ENCODE measurements at regions not wholly inside any gene's neighbourhood (a gene's known extent, or its start where the extent isn't known, plus 50 kb on each side); places are given as distances from the start of the nearest gene placed in this dataset.

DNA sequence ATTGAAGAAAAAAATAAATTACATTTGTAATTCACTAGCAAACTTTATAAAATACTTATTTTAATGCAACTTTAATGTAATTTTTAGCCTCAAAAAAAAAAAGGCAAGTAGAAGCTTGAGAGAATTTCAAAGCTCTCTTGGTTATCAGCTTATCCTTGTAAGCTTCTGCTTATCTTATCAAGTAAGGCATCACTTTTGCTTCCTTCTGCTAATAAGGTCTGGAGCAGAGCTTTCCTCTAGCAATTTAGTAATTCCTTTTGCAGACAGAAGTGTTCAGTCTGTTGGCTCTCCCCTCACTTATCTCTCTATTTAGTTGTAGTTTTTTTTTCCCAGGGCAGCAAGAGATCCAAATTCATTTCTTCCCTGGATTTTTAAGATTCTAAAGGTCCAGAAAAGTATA is 525.0 kb downstream of the ISL1 start:
- no peak for DNase-seq (ENCODE audit: low spot score)

DNA sequence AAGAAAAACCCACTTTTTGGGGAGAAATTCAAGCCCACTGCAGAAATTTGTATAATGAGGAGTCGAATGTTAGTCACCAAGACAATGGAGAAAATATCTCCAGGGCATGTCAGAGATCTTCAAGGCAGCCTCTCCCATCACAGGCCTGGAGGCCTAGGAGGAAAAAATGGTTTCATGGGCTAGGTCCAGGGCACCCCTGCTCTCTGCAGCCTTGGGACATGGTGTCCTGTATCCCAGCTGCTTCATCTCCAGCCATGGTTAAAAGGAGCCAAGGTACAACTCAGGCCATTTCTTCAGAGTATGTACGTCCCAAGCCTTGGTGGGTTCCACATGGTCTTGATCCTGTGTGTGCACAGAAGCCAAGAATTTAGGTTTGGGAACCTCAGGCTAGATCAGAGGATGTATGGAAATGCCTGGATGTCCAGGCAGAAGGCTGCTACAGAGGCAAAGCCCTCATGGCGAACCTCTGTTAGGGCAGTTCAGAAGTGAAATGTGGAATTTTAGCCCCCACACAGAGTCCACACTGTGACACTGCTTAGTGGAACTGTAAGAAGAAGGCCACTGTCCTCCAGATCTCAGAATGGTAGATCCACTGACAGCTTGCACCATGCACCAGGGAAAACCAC is 561.4 kb downstream of the ISL1 start:
- no peak for DNase-seq (ENCODE audit: low spot score)

DNA sequence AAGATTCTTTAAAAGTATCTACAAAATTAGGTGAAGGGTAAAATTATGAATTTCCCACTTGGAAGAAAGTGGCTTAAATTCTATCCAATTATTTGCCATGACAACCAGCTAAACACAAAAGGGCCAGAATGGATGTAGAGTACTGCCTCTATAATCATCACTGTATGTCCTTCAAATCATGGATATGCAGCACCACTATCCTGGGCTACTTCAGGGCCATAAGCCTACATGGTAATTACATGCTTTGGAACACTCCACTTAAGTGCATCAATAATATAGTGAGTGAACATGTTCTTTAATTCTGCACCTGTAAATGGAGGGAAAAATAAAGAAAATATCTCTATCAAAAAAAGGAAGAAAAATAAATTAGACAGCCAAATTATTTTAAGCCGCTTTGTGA is 575.2 kb downstream of the ISL1 start:
- DNase-seq (ENCODE audit: low spot score) = no peak

DNA sequence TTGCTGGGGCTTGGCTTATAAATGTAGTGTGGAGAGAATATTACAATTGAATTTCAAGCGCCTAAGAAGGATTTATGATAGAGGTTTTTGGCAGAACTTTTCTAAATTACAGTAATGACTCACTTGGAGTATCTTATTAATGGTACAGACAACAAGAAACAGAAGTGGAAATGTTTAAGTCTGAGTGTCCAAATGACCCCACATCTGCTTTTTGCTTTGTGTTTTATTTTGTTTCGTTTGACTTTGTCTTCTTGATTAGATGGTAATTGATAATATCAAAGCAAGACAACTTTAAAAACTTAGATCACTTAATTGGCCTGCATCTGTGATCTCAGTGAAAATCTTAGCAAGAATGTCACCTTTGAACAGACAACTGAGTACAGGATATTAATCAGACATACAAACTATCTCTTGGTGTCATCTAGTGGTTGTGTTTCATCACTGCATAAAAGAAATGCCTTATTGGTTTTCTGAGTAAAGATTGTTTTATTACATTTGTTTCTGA is 577.4 kb downstream of the ISL1 start:
- DNase-seq (ENCODE audit: low spot score) = no peak

DNA sequence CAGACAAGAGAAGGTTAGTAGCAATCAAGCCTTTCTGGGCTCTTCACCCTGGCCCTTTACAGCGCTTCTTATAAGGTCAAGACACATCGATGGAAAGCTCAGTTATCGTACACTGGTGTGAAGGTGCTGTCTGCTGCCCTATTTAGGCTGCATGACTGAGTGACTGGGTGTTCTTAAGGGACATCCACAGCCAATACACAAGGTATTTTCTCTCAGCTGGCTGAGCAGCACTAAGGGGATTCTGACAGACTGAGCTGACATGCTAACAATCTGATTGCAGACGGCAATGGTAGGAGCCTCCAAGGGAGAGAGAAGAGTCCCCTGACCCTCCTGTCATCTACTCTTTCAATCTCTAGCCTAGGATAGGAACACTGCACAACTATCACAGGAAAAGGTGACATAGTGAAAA is 577.9 kb downstream of the ISL1 start:
- no peak for DNase-seq (ENCODE audit: low spot score)

DNA sequence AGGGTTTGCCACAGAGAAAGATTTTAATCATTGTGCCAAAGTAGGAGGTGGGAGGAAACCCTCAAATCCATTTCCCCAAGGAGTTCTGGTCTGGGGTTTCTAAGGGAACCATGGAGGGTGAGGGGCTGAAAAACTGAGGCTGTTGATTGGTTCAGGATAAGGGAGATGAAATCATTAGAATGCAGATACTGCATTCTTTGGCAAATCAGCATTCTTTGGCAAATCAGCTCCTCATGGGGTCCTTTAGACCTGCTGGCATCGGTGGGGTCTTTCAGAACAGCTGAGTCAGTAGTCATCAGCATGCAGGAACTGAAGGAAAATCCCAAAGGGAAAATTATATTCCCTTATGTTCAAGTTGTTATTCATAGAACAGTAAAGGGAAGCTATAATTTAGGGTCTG is 585.5 kb downstream of the ISL1 start:
- no peak for DNase-seq (ENCODE audit: low spot score)

DNA sequence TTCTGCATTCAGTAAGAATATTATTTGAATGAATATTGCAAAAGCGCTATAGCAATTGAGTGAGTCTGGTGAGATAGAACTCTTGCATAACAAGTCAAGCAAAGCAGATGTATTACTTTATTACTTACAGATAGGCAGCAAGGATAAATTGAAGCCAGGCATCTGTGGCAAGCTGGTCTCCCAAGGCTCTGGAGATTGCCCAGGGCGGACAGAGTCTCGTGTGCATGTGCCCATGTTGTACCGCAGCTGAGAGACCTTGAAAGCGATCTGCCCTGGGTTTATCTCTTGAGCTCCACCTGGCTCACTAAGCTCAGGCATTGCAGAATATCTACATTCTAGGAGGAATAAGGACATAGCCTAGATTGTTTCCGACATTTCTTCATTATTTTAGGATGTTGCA is 591.6 kb downstream of the ISL1 start:
- no peak for DNase-seq (ENCODE audit: low spot score)

DNA sequence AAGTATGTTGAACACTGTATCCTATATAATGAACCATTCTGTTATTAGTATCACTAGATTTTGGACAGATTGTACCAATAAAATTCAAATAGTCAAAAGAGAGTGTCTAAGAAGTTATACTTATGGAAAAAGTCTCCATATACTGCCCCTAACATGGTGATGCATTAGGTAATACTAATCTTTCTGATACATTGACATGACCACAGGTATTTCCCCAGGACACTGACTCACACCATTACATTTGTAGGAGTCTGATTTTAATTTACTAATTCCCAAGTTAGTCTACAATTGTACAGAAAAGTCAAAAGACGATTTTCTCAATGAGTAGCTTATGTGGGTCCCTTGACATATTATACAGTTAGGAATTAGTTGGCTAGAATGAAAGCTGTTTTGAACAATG is 593.8 kb downstream of the ISL1 start:
- DNase-seq (ENCODE audit: low spot score) = no peak

DNA sequence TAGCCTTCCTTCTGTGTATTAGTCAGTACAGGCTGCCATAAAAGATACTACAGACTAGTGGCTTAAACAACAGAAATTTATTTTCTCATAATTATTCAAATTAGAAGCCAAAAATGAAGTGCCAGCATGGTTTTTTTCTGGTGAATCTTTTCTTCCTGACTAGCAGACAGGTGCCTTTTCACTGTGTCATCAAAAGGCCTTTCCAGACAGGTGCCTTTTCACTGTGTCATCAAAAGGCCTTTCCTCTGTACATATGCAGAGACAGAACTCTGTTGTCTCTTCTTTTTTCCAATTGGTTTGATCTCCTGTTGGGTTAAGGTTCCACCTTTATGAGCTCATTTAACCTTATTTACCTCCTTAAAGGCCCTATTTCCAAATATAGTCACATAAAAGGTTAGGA is 599.9 kb downstream of the ISL1 start:
- DNase-seq (ENCODE audit: low spot score) = no peak

DNA sequence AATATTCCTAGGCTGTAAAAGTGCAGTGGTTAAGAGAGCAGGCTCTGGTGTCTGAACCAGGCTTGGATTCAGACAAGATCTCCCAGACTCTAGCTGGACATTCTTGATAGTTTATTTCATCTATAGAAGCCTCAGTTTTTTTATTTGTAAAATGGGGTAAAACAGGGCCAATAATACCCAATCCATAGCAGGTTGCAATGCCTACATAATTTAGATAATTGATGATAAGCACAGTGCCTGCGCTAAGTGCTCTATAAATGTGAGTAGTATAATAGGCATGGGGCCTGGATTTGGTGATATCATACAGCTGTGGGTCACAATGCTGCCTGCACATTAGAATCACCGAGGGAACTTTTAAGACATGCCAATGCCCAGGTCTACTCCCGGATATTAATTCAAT is 603.5 kb downstream of the ISL1 start:
- no peak for DNase-seq (ENCODE audit: low spot score)

DNA sequence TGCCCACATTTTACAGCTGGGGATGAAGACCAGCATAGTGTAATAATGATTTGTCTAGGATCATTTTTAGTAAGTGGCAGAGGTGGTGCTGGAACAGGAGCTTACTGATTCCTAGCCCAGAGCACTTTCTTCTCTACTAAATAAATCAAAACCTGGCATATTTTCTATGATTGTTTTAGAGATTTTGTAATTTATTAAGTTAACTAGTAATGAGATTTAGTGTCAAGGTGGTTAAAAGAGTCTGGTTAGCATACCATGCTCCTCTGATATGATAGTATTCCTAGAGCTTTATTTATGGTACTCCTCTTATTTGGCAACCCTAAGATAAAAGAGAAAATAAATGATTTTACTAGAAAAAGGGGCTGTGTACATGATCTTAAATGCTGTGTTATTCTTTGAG is 604.0 kb downstream of the ISL1 start:
- no peak for DNase-seq (ENCODE audit: low spot score)

DNA sequence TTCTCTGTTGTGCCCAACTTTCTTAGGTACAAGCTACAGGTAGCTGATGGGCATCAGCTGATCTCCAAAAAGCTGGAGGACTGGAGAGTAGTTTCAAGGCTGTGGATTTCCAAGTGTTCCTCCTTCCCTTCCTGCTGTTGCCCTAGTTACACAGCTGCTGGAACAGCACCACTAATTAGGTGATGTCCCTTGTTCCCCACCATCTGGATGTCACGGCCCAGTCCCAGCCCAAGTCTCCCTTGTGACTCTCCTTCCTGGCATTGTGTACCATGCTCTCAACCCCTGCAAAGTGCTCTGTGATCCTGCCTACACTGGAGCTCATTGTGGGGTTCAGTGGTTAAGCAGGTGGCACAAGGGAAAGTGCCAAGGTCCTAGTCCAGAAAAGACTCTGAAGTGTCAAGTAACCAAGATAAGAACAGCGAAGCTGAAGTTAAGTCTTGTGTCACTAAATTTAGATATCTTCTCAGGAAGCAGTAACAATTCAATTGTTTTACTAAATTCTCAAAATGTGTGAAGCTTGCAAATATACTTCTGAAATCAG is 604.5 kb downstream of the ISL1 start:
- no peak for DNase-seq (ENCODE audit: low spot score)

DNA sequence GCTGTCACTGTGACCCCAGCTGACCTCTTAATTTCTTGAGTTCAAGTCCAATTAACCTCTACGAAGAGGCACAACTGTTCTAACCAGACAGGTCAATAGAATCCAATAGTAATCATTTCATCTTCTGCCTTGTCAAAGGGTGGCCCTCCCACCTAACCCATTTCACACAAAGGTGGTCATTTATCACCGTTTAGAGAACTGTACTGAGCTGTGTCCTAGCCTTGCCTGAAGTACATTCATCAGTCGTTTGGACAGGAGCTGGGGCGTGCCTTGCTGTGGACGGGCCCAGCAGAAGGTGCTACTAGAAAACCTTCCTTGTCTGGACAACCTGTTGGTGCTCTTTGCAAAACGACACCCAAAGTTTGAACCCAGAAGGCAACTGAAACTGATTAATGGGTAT is 605.4 kb downstream of the ISL1 start:
- no peak for DNase-seq (ENCODE audit: low spot score)

DNA sequence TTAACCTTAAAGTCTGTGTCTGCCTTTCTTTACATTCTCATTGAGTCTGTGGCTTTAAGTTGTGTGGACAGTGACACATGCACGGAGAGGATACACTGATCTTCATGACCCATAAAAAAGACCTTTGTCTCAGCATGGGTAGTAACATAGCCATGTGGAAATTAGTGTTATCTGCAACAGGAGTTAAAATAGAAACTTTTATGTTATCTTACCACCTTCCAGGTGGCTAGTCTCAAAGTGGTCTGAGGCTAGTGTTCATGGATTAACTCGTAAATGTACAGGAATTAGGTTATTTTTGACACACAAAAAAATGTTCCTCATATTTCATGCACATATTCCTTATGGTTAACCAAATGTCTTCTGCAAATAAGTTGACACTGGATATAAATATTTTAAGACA is 607.0 kb downstream of the ISL1 start:
- DNase-seq (ENCODE audit: low spot score) = no peak

DNA sequence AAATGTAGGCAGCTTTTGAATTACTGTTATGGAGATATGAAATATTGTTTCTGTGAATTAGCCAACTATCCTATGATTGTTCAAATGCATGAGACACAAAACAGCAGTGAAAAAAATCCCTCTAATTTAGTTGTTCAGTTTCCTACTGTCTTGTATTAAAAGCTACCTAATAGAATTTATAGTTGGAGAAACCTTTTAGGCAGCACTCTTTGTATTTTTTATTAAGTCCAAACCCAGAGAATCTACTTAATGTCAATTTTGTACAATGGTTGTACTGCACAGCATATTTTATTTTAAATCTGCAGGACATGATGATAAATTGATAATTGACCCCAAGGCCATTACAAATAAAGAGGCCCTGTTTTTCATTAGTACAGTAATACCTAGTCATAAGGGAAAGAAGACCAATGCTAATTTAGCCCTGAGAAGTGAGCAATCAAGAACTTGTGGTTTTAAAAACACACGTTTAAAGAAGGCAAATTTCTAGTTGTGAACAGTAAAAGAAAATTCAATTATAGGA is 607.5 kb downstream of the ISL1 start:
- no peak for DNase-seq (ENCODE audit: low spot score)

DNA sequence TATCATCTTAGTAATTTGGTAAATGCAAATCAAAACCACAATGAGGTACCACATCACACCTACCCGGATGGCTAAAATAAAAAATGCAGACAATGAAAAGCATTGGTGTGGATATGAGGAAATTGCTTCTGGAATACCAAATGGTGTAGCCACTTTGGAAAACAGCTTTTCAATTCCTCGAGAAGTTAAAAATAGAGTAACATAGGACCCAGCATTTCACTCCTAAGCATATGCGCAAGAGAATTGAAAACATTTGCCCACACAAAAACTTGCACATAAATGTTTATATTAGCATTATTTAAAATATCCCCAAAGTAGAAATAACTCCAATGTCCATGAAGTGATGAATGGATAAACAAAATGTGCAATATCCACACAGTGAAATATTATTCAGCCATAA is 608.7 kb downstream of the ISL1 start:
- DNase-seq (ENCODE audit: low spot score) = no peak

DNA sequence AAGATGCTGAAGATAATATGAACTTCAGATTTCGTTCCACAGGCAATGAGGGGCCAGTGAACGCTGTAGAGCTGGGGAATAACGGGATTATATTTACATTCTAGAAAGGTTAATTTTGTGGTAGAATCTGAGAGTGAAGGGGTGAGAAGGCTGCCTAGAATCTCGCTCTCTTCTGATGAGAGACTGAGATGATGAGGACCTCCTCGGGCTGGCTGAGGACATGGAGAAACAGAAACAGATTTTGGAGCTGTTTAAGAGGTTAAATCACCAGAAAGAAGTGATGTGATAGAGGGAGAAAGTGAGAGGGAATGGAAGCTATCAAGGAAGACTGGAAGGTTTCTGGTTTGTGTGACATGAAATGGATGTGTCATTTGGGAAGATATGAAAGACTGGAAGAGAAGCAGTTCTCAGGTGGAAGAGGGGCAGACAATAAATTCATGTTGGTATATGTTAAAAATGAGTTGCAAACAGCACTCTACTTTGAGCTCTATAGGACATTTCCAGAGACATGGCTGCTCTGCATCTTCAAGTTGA is 612.6 kb downstream of the ISL1 start:
- DNase-seq (ENCODE audit: low spot score) = no peak

DNA sequence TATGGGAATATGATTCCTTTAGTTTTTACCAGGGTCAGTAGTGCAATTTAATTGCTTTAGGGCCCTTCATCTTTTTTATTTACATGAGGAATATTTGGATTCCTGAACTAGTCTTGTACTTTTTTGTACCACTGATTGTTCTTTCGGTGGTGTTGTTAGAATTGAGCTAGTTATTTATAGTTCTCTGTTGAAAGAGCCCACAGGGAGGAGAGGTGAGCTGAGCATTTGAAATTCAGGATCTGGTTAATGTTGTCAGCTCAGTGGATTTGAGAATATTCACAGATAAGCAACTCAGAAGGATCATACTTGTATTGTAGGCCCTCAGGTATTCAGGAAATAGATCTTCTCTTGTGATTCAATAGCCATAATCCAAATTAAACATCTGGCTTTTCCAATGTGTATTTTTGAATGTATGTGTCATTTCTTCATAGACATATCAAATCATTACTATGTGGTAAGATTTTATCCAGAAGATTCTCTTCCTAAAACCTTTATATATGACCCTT is 613.2 kb downstream of the ISL1 start:
- no peak for DNase-seq (ENCODE audit: low spot score)

DNA sequence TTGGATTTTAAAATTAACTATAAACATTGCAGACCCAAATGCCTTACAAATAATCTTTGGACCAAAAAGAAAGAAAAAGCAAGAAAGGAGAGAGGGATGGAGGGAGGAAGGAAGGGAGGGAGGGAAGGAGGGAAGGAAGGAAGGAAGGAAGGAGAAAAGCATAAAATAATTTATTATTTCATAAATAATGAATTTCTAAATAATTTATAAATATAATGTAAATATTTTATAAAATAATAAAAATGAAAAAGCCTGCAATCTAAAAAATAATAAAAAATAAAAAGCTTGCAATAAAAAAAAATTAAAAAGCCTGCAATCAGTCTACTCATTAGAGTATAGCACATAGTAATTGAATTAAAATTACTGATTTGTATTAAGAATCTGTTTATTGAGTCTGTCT is 614.3 kb downstream of the ISL1 start:
- DNase-seq (ENCODE audit: low spot score) = no peak

DNA sequence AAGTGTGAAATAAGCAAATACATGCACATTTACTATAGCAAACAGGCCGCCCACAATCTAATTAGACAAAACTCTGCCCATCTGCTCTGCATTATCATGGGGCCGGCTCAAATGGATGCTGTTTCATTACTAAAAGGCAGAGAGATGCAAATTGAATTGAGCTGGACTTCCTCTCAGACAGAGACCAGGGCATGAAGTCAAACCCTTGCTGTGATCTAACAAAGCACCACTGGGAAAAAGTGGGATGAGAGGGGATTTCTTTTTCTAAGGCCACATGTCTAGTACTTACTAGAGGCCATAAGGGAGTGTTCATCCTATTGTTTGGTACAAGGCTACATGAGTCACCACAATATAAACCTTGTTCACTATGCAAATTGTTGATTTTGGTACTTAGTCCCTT is 614.7 kb downstream of the ISL1 start:
- DNase-seq (ENCODE audit: low spot score) = no peak

DNA sequence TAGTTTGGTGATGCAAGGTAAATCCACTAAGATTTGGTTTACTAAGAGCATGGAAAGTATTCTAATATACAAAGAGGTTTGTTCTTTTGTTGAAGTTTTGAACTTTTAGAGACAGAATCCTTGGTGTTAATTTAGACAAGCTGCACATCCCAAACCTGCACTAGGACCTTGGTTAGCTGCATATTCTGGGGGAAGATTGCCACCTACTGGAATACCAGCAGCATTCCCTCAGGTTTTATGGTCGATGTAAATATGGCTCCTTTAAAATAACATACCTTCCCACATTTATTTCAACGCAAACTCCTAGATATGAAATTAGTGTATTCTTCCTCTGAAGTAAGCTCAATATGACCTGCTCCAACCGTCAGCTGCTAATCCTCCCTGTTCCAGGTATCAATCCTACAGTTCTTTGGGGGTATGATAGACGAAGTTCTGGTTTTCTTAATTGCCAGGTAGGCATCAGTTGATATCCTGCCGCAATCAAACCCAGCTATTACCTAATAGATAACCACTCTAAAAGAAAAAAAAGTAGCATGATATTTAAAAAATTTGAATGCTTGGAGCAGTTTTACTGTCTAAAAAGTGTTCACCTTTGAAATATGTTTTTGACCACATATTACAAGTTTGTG is 624.1 kb downstream of the ISL1 start:
- peak; percentile 51 for DNase-seq (ENCODE audit: low spot score)

DNA sequence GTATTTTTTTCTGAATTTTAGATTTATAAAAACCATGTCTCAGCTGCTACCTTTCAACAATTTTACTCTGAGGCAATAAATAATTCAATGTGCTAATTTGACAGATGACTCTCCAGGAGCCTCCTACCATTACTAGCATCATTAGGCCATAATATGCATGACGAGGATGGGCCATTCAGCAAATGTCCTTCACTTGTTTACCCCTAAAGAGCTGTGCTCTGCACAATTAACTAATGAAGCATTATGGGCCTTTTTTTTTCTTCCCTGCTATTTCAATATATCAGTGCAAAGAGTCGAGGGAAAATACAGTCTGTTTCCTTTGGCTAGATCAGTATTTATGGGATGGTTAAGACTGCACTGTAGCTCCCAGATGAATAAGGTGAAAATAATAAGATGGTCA is 627.2 kb downstream of the ISL1 start:
- no peak for DNase-seq (ENCODE audit: low spot score)

DNA sequence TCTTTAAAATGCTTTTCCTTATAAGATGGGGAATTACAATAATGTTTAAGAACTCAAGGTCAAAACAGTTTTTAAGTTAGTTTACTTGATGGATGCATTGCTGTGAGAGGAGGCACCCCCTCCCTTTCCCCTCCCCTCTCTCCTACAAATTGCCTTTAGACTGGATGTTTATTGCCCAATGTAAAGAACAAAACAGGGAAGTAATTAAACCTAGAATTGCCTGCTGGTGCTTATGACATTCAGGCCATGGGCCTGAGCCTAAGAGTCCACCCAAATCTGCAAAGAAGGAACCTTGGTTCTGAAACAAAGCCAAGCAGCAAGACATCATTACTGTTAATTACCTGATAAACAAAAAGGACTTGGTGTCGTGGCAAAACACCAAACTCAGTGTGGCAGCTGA is 630.3 kb downstream of the ISL1 start:
- DNase-seq (ENCODE audit: low spot score) = no peak

Data from D341Med (cell line).